Stimulated activated CD4-positive, alpha-beta T cell treated with anti-CD3 and anti-CD28 coated beads, Interleukin-2, amount 100 ng/mL, for 24 hours (primary cell): ENCODE measurements at regions not wholly inside any gene's neighbourhood (a gene's known extent, or its start where the extent isn't known, plus 50 kb on each side); places are given as distances from the start of the nearest gene placed in this dataset.

Source experiments
- DNase-seq, 2 donors: peaks; one replicate each; pipeline ENCODE4 v3.0.0-alpha.2; 2020

DNA sequence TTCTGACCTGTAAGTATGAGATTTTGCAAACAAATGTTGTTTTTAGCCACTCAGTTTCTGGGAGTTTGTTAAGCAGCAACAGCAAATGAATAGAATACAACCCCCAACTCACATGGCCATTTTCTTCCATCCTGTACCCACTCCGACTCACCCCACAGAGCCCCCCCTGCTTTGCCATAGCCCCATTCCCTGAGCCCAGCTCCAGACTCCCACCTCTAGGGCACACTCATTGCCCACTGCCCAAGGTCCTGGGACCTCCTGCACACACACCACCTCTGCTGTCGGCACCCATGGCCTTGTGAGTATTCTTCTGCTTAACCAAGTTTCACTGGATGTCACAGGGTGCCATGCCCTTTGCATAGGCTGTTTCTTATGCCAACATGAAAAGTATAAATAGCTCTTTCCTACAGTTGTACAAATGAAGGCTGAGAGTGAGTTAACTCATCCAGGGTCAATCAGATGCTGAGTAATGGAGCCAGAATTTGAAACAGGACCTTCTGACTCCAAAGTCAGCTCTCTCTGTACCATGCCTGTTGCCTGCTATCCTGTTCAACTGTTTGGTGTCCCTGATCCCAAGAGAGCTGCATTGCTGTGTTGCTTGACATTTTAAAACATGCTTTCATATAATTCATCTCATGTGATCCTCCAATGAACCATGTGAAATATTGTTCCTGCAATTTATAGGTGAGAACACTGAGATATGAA lies 367.8 kb upstream of the ZMIZ1 start:
- DNase-seq, result no peak

DNA sequence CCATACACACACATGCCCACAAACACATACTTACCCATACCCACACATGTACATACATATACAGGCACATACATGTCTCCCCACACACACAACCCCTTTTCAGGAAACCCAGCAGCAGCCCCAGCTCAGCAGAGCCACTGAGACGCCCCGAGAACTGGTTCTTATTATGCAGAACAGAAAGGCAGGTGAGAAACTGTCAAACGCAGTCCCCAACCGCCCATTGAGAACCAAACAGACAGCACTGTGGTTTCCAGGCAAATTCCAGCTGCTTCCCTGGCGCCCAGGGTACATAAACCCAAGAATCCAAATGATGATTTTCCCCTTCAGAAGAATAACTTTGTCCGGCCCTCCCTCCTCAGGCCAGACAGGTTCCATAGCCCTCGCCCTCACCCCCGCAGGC lies 366.6 kb upstream of the ZMIZ1 start:
- no peak for DNase-seq

DNA sequence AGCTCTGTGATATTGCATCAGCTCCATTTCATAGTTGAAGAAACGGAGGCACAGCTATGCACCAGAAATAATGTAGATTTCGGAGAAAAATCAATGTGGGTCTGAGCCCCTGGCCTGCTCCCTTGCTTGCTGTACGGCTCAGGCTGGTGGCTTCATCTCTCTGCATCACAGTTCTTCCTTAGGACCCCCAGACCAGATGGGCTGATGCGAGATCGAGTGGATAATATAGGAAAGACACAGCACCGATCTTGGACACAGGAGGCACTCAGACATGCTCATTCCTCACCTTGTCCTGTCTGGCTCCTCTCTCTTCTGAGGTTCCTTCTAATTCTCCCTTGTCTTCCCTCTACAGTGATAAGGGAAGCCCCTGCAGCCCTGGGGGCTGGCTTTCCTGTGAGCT lies 365.9 kb upstream of the ZMIZ1 start:
- no peak for DNase-seq

DNA sequence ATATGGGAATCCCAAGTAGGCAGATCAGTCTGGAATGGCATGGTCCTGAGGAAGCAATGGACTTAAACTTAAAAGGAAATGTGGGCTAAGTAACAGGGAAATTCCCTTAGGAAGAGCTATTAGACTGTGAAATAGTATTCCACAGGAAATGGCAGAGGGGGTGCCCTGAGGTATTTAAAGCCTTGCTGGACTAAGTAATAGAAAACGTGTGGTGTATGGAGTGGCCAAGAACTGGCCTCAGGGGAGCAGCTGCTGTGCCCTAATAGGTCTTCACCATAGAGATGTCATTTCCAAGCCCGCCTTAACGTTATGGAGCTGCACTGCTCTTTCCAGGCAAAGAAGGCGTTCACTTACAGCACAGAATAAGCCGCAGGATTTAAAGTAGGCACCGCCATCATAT lies 365.2 kb upstream of the ZMIZ1 start:
- no peak for DNase-seq

DNA sequence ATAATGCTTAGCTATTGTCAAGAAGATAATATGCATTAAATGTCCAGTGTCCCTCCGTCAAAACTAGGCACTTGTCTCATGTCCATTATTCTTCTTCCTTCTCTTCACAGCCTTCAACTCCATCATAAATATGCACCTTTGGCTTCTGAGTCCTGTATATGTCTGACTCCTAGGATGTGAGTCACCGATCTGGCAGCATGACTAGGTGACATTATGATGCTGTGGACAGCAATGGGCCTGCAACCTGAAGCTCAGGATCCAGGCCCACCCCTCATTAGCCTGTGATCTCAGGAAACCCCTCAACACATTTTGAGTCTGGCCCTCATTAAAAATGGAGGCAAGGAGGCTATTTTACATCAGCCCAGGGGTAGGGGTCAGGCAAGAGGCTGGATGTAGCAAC lies 362.5 kb upstream of the ZMIZ1 start:
- DNase-seq, result no peak

DNA sequence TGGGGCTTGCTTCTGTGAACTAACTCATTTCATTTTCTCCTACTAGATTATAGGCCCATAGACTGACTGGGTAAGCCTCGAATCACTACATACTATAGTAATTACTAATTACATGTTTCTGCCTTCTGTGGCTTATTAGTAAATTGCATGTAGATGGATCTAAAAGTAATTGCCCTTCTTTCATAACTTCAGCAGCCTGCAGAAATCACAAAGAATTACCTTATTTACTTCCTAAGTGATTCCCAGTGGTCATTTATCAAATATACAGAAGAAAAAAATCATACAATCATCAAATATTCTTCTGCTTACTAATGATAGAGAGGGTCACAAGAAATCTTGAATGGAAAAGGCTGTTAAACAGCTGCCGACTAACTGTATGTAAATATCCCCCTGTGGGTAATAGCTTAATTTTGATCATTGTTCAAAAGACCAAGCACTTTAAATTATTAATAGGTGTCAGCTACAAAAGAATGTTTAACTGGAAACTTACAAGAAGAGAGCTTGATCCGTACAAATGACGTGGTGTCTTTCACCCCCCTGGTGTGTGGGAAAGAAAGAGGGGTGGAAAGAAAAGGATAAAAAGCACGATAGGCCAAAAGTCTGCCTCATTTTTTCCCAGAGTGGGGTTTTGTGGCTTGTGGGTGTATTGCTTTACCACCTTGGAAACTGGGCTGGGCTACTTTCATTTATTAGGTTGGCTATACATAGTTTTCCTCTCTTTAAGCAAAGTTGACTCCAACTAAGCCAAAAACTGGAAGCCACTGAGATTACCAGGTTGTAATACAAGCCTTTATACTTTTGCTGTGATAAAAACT lies 361.8 kb upstream of the ZMIZ1 start:
- DNase-seq, result no peak

DNA sequence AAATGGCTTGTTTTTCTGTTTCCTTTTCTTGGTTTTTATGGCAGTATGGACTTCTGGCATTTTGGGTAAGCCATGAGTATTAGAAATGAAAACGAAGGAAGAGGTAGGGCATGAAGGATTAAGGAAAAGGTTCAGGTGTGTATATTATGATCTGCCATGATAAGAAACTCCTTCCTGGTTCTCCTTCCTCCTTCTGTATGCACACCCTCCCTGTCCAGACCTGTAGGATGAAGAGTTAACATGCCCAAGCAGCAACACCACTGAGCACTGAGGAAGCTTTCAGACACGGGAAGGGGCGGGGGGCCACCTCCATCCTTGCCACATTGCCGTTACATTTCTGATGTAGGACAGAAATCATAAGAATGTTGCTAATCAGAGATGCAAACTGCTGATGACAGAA lies 361.0 kb upstream of the ZMIZ1 start:
- no peak for DNase-seq

DNA sequence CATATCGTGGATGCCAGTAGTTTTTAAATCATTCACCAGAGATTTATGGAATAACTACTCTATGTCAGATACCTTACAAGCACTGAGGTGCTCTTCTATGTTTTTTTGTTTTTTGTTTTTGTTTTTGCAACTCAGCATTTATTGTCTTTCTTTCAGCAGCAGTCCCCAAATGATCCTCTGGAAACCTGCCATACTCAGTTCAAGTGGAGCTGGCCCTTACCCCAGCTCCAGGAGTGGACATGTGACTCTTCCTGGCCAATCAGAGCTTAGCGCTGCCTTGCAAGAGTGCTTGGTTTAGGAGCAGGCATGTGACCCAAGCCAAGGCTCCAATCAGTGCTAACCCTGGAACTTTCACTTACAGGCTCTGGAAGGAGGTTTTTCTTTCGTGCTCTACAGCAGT lies 356.6 kb upstream of the ZMIZ1 start:
- no peak for DNase-seq

DNA sequence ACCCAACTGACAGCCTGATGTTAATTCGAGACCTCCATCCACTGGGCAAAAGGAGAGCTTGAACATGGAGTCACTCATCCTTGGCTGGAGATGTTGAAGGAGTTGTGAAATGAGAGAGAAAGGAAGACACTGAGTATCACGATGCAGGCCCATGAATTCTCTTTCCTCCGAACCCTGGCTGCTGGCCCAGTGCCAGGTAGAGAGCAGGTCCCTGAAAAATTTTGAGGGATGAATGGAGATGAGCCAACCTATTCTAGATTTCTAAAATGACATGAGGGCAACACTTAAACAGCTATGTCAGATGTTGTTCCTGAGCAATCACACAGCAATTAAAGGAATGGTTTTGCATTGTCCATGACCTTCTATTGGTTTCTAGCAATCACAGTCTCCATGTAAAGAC lies 355.1 kb upstream of the ZMIZ1 start:
- DNase-seq, result no peak

DNA sequence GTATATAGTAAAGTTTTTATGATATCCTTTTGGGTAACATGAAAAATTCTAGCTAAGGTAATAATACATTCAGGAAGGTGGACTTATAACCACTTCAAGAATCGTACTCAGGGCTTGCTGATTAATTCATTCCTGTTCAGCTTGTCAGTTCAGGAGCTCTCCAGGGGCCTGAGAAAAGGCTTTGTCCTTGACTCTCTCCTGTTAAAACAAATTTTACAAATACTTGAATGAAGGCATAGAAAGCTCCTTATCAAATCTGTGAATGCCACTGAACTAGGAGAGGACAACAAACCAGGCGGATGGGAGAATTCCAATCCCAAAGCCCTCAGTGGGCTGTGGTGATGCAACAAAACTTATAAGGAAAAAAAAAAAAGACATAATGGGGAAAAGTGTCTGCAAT lies 354.5 kb upstream of the ZMIZ1 start:
- DNase-seq, result no peak

DNA sequence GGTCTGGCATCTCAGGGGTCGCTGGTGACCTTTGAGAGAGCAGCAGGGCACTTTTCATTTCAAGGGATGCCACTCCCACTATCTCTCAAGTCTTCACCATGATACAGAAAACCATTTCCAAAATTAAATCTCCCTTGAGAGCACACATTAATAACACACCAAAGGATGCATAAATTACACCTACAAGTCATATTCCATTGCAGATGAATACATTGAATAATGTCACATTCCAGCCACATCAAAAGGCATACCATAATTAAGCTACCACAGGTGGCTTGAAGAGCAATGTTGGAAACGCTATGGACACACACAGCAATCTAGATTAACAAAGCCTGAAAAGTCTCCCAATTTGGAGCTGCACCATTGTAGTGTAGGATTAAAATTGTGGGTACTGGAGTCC lies 353.3 kb upstream of the ZMIZ1 start:
- DNase-seq, result no peak

DNA sequence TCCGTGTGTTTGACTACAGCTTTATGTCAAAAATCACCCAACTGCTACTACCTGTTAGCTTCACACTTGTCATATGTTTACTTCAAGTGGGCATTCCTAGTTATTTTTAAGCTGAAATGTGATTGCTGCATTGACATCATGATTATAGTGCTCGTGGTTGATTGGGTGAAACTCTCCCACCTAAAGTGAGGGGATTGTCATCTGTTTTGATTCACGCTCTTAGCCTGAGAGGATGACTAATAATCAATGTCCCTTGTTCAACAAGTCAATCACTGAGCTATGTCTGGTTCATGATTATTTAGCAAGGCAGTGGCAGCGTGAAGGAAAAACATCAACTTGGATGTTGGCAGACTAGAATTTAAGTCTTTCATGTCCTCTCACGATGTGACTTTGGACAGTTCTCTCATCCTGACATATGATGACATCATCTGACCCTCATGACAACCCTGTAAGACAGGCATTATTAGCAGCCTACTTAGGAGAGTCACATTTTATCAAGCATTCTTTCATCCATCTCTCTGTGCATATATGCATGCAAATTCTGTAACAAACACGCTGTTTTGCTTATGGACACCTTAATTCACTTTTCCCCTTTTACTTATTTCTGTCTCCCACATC lies 352.6 kb upstream of the ZMIZ1 start:
- DNase-seq, result no peak

DNA sequence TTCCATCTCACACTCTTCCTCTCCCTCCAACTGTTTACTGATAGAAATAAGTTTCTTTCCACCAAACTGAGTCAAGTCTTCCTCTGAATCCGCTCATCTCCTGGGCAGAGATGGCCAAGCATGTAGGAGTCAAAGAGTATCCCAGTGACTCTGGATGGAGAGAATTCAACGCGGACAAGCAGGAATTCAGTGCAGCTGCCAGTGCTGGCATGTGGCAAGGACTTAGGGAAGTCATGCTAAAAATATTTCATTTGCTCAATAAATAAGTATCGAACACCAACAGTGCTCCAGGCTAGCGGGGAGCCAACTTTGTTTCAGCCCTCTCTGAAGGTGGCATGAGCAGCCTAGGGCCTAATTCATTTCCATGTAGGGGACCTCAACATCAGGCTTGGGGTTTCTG lies 351.6 kb upstream of the ZMIZ1 start:
- DNase-seq, result no peak

DNA sequence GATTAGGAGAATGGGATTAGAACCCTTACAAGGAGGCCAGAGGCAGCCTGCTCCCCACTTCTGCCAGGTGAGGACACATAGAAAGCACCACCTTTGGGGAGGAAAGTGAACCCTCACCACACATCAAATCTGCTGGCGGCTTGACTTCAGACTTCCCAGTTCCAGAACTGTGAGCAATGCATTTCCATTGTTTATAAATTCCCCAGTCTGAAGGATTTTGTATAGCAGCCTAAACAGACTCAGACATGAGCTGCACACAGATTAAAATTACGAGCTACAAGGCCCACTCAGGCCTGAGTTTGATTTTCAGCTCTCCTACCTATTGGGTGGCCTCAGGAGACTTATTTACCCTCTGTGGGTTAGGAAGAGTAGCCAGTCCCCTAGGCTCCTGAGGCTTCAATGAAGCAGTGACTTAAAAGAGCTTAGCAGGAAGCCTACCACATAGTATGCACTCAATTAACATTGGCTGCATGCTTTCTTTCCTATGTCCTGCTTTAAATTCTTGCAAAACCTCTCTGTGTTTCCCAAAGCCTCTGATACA lies 350.7 kb upstream of the ZMIZ1 start:
- DNase-seq, result no peak

DNA sequence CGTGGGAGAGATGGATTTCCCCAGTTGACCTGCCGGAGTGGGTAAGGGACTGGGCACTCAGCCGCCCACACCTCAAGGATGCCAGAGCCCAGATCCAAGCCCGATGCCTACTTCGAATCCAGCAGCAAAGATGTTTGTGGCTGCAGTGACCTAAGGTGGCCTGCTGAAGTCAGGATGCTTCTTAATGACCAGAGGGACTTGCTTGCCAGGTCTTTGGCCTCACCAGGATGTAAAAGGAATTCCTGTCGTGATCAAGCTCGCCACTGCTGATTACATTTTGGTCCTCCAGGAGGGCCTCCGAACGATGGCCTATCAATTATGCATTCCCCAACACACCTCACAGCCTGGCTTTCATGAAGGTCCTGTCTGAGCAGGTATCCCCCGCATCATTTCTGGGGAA lies 349.5 kb upstream of the ZMIZ1 start:
- DNase-seq, result no peak

DNA sequence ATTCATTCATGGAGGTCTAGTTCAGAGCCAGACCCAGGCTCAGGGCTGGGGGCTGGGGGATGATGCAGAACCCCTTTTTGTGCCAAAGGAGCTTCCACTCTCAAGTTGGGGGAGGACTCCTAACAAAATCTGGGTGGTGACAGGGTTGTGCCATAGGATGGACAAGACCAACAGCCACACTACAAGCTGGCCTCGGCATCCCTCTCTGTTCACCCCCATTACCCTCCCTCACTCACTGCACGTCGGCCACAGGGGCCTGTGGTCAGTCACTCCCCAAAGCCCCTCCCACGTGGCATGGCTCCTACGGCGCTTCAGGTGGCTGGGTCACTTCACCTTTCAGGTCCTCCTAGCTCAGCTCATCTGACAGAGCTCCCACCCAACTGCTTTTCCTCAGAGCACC lies 348.7 kb upstream of the ZMIZ1 start:
- no peak for DNase-seq

DNA sequence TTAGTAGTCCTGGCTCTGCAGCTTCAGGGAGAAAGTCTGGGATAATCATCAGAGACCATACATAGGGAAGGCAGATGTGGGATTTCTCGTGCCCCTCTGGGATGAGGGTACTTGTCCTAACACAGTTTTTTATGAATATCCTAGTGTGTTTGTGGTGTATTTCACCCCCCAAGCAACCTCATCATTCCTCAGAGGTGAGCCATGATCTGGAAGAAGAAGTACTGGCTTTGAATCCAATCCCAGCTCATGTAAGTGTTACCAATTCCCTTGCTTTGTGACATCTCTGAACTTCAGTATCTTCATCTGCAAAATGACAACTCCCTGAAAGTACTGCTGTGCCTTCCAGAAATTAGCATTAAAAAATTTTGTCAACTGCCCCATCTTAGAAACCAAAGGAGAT lies 347.5 kb upstream of the ZMIZ1 start:
- no peak for DNase-seq

DNA sequence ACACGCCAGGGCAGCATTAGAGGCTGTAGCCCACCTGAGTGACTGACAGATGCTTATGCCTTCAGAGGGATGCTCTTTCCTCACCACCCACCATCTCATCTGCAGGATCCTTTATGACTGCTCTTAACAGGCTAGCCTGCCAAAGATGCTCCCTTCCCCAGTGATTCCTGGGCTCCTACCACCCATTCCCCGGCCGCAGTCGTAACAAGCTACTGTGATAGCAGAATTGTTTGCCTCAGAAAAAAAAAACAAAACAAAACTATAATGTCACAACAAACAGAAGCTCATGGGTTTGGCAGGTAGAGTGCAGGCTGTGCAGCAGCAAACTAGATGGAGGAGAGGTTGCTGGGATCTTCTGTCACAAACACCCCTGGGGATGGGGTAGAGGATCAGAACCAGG lies 343.9 kb upstream of the ZMIZ1 start:
- DNase-seq, result no peak

DNA sequence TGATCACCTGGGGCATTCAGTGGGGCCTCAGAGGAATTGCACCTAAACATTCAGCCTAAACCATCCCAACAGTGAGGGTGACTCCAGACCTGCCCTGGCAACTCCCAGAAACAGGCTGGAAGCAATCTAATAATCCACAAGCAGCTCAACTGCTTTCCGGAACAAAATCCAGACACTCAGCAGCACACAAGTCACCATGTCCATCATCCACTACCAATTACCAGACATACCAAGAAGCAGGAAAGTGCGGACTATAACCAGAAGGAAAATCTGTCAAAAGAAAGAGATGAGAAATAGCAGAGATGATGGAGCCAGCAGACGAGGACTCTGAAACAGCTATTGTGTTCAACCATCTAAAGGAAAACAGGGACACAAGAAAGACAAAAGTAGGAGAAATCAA lies 342.6 kb upstream of the ZMIZ1 start:
- DNase-seq, result no peak

DNA sequence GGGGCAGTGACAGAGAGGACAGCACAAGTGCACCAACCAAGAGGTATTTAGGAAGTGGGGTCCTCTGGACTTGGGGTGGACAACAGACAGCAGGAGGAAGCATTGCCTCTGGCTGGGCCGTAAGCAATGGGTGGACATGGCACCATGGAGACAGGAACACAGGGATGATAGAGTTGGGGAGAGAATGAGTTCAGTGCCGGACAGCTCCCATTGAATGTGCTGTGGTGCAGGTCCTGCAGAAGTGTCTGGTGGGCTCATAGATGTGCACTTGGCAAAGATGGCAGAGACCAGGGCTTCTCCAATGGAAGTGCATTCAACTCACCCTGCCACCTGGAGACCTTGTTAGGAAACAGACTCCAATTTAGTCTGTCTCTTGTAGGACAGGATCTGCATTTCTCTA lies 341.5 kb upstream of the ZMIZ1 start:
- no peak for DNase-seq

DNA sequence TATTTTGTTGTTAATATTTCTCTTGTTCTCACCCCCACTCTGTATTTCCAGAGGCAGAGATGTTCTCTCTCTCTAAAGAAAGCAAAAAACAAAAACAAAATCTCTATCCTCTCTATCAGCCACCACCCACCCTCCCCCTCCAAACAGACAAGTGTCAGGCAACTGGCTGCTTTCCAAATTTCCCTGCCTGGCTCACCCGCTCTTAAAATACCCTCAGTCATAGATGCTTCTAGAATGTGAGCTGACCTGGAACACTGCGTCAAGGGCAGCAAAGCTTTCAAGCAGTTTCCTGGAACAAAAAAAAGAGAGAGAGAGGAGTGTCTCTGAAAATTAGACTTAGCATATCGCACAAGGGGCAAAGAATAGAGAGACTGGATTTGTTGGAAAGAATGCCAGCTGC lies 341.0 kb upstream of the ZMIZ1 start:
- DNase-seq, result no peak

DNA sequence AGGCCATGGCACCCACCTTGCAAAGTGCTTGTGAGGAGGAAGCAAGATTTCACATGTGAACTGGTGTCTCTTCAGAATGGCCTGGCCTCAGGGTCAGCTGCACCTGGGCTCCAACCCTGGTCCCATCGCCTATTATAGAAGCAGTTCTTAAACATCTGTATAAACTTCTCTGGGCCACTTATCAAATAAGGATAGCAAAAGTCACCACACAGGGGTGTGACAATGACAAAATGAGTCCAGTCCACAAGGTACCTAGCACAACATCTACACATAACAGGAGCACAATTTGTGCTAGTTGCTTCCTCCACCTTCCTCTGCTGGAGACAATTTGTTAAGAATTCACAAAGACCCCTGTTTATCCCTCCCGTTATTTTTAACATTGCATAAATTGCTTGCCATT lies 340.6 kb upstream of the ZMIZ1 start:
- no peak for DNase-seq

DNA sequence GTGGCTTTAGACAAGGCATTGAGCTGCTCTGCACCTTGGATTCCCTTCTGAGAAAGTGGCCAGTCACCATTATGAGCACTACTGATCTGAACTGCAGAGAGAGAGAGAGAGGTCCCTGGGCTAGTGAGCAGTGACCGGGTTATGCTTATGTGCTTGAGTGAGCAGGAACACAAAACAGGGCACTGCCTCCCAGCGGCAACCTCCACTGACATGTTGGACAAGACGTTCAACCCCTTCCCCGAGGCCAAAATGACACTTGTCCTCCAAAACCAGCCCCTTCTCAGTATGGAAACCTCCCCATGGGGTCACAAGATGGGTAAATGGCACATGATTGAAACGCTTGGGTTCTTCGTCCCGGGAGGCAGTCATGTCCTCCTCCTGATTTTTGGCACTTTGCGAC lies 339.4 kb upstream of the ZMIZ1 start:
- no peak for DNase-seq

DNA sequence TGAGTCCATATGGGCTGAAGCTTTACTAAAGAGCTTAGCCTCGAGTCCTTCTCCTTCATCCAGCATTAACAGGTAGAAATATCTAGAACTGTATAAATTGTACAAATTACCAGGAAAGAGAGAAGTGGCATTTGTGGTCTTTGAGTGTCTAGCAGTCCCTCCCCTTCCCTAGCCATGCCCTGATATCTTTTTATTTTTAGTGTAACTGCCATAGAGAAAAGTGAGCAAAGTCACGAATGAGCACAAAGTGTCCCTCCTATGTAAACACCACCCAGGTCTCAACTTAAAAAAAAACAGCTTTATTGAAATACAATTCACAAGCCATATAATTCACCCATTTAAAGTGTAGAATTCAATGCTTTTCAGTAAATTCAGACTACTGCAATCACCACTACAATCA lies 339.0 kb upstream of the ZMIZ1 start:
- no peak for DNase-seq
